ENCODE measurements at regions not wholly inside any gene's neighbourhood (a gene's known extent, or its start where the extent isn't known, plus 50 kb on each side); places are given as distances from the start of the nearest gene placed in this dataset.

GRCh38 chr22:49317369-49317768 lies 510.3 kb downstream of the BRD1 start:
- Histone ChIP-seq H3K4me1 (ENCODE audit: insufficient read depth, low read length) (no peaks in the 10 kb centered on the region), H3K27ac (ENCODE audit: low read depth, low read length) (no peak overlapping the region), H3K9ac (ENCODE audit: low read length) (no peak overlapping the region), H3K4me3 (ENCODE audit: low read depth in 1 of 2, low read length in 2 of 2) (no peak overlapping the region), H3K27me3 (ENCODE audit: control insufficient read depth in 1 of 2, insufficient read depth in 2 of 2, low read length in 2 of 2) (peaks cover 0 to 3% of the 10 kb centered on the region in 2 donors), H3K36me3 (ENCODE audit: insufficient read depth, low read length) (no peaks in the 10 kb centered on the region), H3K9me3 (ENCODE audit: low read length) (no peaks in the 10 kb centered on the region)

DNA sequence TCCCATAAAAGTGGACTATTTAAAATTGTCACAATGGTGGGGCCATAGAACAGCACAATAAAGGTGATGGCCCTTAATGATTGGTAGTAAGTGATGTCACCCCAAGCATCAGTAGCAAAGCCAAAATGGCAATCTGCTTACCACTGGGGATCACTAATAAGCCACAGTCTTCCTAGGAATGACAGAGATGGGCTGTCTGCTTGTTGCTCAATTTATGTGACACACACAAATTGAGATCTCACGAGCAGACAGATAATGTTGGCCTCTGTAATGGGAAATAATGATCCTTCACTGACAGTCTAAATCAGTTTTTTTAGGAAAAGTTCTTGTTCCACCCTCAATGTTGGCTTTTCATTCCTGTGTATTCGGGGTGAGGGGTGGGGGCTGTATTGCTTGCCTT lies 515.1 kb downstream of the BRD1 start:
- Histone ChIP-seq H3K27ac (ENCODE audit: low read depth, low read length) (no peak overlapping the region), H3K9ac (ENCODE audit: low read length) (no peak overlapping the region), H3K36me3 (ENCODE audit: insufficient read depth, low read length) (no peaks in the 10 kb centered on the region), H3K4me3 (ENCODE audit: low read depth in 1 of 2, low read length in 2 of 2) (no peak overlapping the region), H3K9me3 (ENCODE audit: low read length) (no peaks in the 10 kb centered on the region), H3K4me1 (ENCODE audit: insufficient read depth, low read length) (no peaks in the 10 kb centered on the region), H3K27me3 (ENCODE audit: control insufficient read depth in 1 of 2, insufficient read depth in 2 of 2, low read length in 2 of 2) (no peaks in the 10 kb centered on the region)

DNA sequence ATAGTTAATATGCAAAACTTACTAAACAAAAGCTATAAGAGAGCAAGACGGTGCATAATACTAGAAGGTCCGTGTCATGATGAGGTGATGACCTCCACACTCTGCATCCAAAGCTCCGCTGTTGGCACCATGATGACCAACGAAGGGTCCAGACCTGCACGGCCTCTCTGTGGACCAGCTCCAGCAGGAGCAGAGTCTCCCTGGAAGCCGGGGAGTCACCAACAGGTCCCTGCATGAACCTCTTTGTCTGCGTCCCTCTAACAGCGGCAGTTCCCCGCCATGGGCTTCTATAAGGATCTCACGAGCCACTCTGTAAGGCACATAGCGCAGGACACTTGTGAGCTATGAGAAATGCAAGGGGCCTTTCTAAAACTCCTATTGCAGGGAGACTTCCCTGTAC lies 517.3 kb downstream of the BRD1 start:
- H3K9ac ChIP-seq (ENCODE audit: low read length): no peak overlapping the region
- H3K27me3 ChIP-seq (ENCODE audit: control insufficient read depth in 1 of 2, insufficient read depth in 2 of 2, low read length in 2 of 2): peaks cover 0 to 21% of the 10 kb centered on the region in 2 donors
- no peak overlapping the region for H3K4me3 ChIP-seq (ENCODE audit: low read depth in 1 of 2, low read length in 2 of 2)
- H3K36me3 ChIP-seq (ENCODE audit: insufficient read depth, low read length): no peaks in the 10 kb centered on the region
- H3K9me3 ChIP-seq (ENCODE audit: low read length): no peaks in the 10 kb centered on the region
- no peak overlapping the region for H3K27ac ChIP-seq (ENCODE audit: low read depth, low read length)
- H3K4me1 ChIP-seq (ENCODE audit: insufficient read depth, low read length): no peaks in the 10 kb centered on the region

- Histone ChIP-seq H3K9me3 (ENCODE audit: low read length) (no peaks in the 10 kb centered on the region), H3K4me1 (ENCODE audit: insufficient read depth, low read length) (no peaks in the 10 kb centered on the region), H3K27me3 (ENCODE audit: control insufficient read depth in 1 of 2, insufficient read depth in 2 of 2, low read length in 2 of 2) (peaks cover 0 to 38% of the 10 kb centered on the region in 2 donors), H3K4me3 (ENCODE audit: low read depth in 1 of 2, low read length in 2 of 2) (no peak overlapping the region), H3K9ac (ENCODE audit: low read length) (no peak overlapping the region), H3K36me3 (ENCODE audit: insufficient read depth, low read length) (no peaks in the 10 kb centered on the region), H3K27ac (ENCODE audit: low read depth, low read length) (no peak overlapping the region)
Observed at GRCh38 chr22:49308300-49308699, 519.4 kb downstream of the BRD1 start.

GRCh38 chr22:49307870-49308269 lies 519.8 kb downstream of the BRD1 start:
- Histone ChIP-seq H3K9me3 (ENCODE audit: low read length) (no peaks in the 10 kb centered on the region), H3K4me1 (ENCODE audit: insufficient read depth, low read length) (no peaks in the 10 kb centered on the region), H3K4me3 (ENCODE audit: low read depth in 1 of 2, low read length in 2 of 2) (no peak overlapping the region), H3K9ac (ENCODE audit: low read length) (no peak overlapping the region), H3K27me3 (ENCODE audit: control insufficient read depth in 1 of 2, insufficient read depth in 2 of 2, low read length in 2 of 2) (peaks cover 0 to 40% of the 10 kb centered on the region in 2 donors), H3K27ac (ENCODE audit: low read depth, low read length) (no peak overlapping the region), H3K36me3 (ENCODE audit: insufficient read depth, low read length) (no peaks in the 10 kb centered on the region)

DNA sequence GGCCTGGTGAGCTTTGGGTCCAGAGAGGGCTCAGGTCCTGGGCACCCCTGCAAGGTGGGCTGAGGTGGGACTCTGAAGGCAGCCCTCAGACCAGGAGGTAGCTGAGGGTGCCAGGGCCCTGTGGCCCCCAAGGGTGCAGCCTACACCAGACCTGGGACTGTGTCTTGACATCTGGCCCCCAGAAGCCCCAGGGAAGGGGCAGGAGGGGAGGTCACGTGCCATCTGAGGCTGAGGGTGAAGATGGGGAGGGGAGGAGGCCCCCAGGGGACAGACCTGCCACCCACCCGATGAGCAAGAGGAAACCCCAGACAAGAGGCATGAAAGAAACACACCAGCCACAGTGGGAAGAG lies 520.2 kb downstream of the BRD1 start:
- Histone ChIP-seq H3K9ac (ENCODE audit: low read length) (no peak overlapping the region), H3K4me1 (ENCODE audit: insufficient read depth, low read length) (no peaks in the 10 kb centered on the region), H3K27ac (ENCODE audit: low read depth, low read length) (no peak overlapping the region), H3K36me3 (ENCODE audit: insufficient read depth, low read length) (no peaks in the 10 kb centered on the region), H3K27me3 (ENCODE audit: control insufficient read depth in 1 of 2, insufficient read depth in 2 of 2, low read length in 2 of 2) (peaks cover 0 to 40% of the 10 kb centered on the region in 2 donors), H3K9me3 (ENCODE audit: low read length) (no peaks in the 10 kb centered on the region), H3K4me3 (ENCODE audit: low read depth in 1 of 2, low read length in 2 of 2) (no peak overlapping the region)

GRCh38 chr22:49306632-49307480 lies 520.8 kb downstream of the BRD1 start:
- Histone ChIP-seq H3K27me3 (ENCODE audit: control insufficient read depth in 1 of 2, insufficient read depth in 2 of 2, low read length in 2 of 2) (peaks cover 0 to 40% of the 10 kb centered on the region in 2 donors), H3K27ac (ENCODE audit: low read depth, low read length) (no peak overlapping the region), H3K36me3 (ENCODE audit: insufficient read depth, low read length) (no peaks in the 10 kb centered on the region), H3K9me3 (ENCODE audit: low read length) (no peaks in the 10 kb centered on the region), H3K4me3 (ENCODE audit: low read depth in 1 of 2, low read length in 2 of 2) (no peak overlapping the region), H3K9ac (ENCODE audit: low read length) (no peak overlapping the region), H3K4me1 (ENCODE audit: insufficient read depth, low read length) (no peaks in the 10 kb centered on the region)

DNA sequence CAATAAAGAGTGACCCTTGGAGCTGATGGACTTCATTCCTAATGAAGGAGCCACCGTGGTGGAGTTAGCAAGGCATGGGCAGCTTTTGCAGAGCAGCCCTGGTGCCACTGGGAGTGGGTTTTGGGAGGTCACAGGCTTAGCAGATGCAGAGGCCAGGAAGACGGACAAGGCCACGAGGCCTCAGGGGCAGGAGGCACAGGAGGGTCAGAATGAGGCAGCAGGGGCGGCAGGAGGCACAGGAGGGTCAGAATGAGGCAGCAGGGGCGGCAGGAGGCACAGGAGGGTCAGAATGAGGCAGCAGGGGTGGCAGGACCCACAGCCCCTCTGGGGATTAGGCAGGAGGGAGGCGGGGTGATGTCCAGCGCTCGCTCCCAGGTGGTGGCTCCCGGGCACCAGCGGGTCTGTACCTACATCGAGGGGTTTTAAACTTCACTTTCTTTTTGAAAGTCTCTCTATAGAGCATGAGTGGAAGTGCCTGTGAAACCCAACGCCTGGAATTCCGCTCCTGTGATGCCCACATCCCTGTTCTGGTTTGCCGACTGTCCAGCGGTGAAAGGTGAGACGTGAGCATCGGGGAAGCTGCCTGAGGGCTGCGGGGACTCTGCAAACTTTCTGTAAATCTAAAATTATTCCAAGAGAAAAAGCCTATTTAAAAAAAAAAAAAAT lies 521.6 kb downstream of the BRD1 start:
- Histone ChIP-seq H3K27ac (ENCODE audit: low read depth, low read length) (no peak overlapping the region), H3K9me3 (ENCODE audit: low read length) (no peaks in the 10 kb centered on the region), H3K36me3 (ENCODE audit: insufficient read depth, low read length) (no peaks in the 10 kb centered on the region), H3K4me3 (ENCODE audit: low read depth in 1 of 2, low read length in 2 of 2) (no peak overlapping the region), H3K4me1 (ENCODE audit: insufficient read depth, low read length) (no peaks in the 10 kb centered on the region), H3K9ac (ENCODE audit: low read length) (no peak overlapping the region), H3K27me3 (ENCODE audit: control insufficient read depth in 1 of 2, insufficient read depth in 2 of 2, low read length in 2 of 2) (peaks cover 0 to 40% of the 10 kb centered on the region in 2 donors)

GRCh38 chr22:49305214-49305965 lies 522.3 kb downstream of the BRD1 start:
- H3K4me3 ChIP-seq (ENCODE audit: low read depth in 1 of 2, low read length in 2 of 2): no peak overlapping the region
- H3K9me3 ChIP-seq (ENCODE audit: low read length): no peaks in the 10 kb centered on the region
- no peak overlapping the region for H3K9ac ChIP-seq (ENCODE audit: low read length)
- no peaks in the 10 kb centered on the region for H3K4me1 ChIP-seq (ENCODE audit: insufficient read depth, low read length)
- H3K36me3 ChIP-seq (ENCODE audit: insufficient read depth, low read length): no peaks in the 10 kb centered on the region
- no peak overlapping the region for H3K27ac ChIP-seq (ENCODE audit: low read depth, low read length)
- peaks cover 0 to 40% of the 10 kb centered on the region in 2 donors for H3K27me3 ChIP-seq (ENCODE audit: control insufficient read depth in 1 of 2, insufficient read depth in 2 of 2, low read length in 2 of 2)

DNA sequence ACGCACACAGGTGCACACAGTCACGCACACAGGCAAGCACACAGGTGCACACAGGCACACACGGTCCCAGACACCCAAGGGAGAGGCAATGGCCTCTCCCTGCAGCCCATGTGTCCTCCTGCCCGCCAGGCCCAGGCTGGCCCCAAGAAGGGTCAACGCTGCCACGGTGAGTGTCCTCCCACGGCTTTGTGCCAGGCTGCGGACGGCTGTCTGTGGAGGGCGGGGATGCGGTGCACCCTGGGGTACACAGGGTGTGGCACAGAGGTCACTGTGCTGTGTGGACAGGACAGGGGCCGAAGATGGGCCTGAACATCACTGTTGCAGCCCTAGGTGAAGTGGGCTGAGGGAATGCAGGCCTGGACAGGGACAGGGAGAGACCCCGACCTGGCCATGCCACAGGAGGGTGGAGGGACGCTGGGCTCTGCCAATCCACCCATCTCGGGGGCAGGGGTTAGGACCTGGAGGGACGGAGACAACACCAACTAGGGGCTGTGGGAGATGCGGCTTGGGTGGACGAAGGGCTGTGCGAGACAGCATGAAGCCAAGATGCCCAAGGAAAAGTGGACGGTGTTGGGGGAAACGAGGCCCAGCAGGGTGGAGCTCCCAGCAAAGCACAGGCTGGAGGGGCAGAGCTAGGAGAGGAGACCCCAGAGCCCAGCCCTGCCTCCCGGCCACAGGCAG lies 523.8 kb downstream of the BRD1 start:
- H3K27me3 ChIP-seq (ENCODE audit: control insufficient read depth in 1 of 2, insufficient read depth in 2 of 2, low read length in 2 of 2): peaks cover 0 to 40% of the 10 kb centered on the region in 2 donors
- no peaks in the 10 kb centered on the region for H3K4me1 ChIP-seq (ENCODE audit: insufficient read depth, low read length)
- no peaks in the 10 kb centered on the region for H3K9me3 ChIP-seq (ENCODE audit: low read length)
- H3K36me3 ChIP-seq (ENCODE audit: insufficient read depth, low read length): no peaks in the 10 kb centered on the region
- H3K9ac ChIP-seq (ENCODE audit: low read length): no peak overlapping the region
- no peak overlapping the region for H3K27ac ChIP-seq (ENCODE audit: low read depth, low read length)
- no peak overlapping the region for H3K4me3 ChIP-seq (ENCODE audit: low read depth in 1 of 2, low read length in 2 of 2)
